GM13976 (cell line): ENCODE measurements at regions not wholly inside any gene's neighbourhood (a gene's known extent, or its start where the extent isn't known, plus 50 kb on each side); places are given as distances from the start of the nearest gene placed in this dataset.

Experiments
- DNase-seq: peaks from one replicate; pipeline ENCODE4 v3.0.0; 2012; ENCODE audit warnings: low spot score
- CTCF ChIP-seq: IDR thresholded peaks from 2 replicates; pipeline ENCODE4 v1.5.1; 2012; ENCODE audit warnings: borderline replicate concordance, mild to moderate bottlenecking; ENCODE audit not compliant: insufficient read depth; ENCODE audit errors: extremely low read depth, missing control alignments, control extremely low read depth
- in situ Hi-C: fragments of 300-500 bp; cut with MboI; formaldehyde crosslinking; loops from one replicate; pipeline ENCODE4 v1.12.0; 2022; ENCODE audit warnings: low sequenced_read_pairs, mixed read lengths, inconsistent platforms; ENCODE audit not compliant: unreplicated experiment

GRCh38 chr10:33489501-33490176, 155.2 kb upstream of the NRP1 start:
- TF ChIP-seq CTCF, result no peak
- DNase-seq, result no peak
- in situ Hi-C loops, result no loop called here

- in situ Hi-C loops, result no loop called here
Observed at GRCh38 chr10:33487014-33487776, 152.7 kb upstream of the NRP1 start.

GRCh38 chr10:33485276-33485675, 150.8 kb upstream of the NRP1 start:
- DNase-seq, result no peak
- in situ Hi-C loops, result no loop called here
- TF ChIP-seq CTCF, result no peak

More at GRCh38 chr10:33487014-33487776, 152.7 kb upstream of the NRP1 start:
- TF ChIP-seq CTCF, result no peak
- DNase-seq, result no peak

- DNase-seq, result no peak
- TF ChIP-seq CTCF, result no peak
- in situ Hi-C loops, result no loop called here
Observed at GRCh38 chr10:33484787-33485186, 150.3 kb upstream of the NRP1 start.

GRCh38 chr10:33483816-33484190, 149.3 kb upstream of the NRP1 start:
- DNase-seq, result no peak
- in situ Hi-C loops, result no loop called here
- TF ChIP-seq CTCF, result no peak

GRCh38 chr10:33483124-33483815, 148.8 kb upstream of the NRP1 start:
- TF ChIP-seq CTCF, result no peak
- DNase-seq, result no peak
- in situ Hi-C loops, result no loop called here
